HepG2 (cell line): ENCODE measurements at regions not wholly inside any gene's neighbourhood (a gene's known extent, or its start where the extent isn't known, plus 50 kb on each side); places are given as distances from the start of the nearest gene placed in this dataset.

Source experiments
- ATAC-seq: fragments of 200-7000 bp; cut with Tn5 transposase; 3 replicates; pipeline ENCODE4 v1.9.1; 2020; ENCODE audit warnings: mild to moderate bottlenecking, moderate library complexity
- BruUV-seq: library from RNA; stranded (reverse); fragments of 400-500 nt; replicated peaks from 2 replicates; lab custom pipeline; 2021; lab: Mats Ljungman, UMichigan
- CTCF ChIA-PET: fragments of 300-600 bp; formaldehyde crosslinking; extraction: SDS; loops from one replicate; lab custom pipeline; 2021; ENCODE audit warnings: low total read pairs, inconsistent platforms, low intra/inter-chr PET ratio; lab: Yijun Ruan, JAX
- POLR2A ChIA-PET: fragments of 350-600 bp; sonication (Branson Sonifier 250); formaldehyde crosslinking; loops from one replicate; lab custom pipeline; 2020; ENCODE audit warnings: antibody characterized with exemption, inconsistent platforms; lab: Yijun Ruan, JAX
- DNase-seq: peaks from one replicate; pipeline ENCODE4 v3.0.0-alpha.2; 2015; ENCODE audit warnings: low spot score
- FAIRE-seq: peaks from 3 replicates; lab custom pipeline; 2011; peaks lifted over from hg19 to GRCh38; lab: Jason Lieb, UNC
- H2AFZ ChIP-seq: one replicate; pipeline ENCODE4 v1.6.1; 2011; ENCODE audit warnings: low read length, inconsistent platforms
- H3K27ac ChIP-seq: fragments of 300-600 bp; 3 replicates; pipeline ENCODE4 v1.8.0; 2011; ENCODE audit warnings: mixed run types, mild to moderate bottlenecking, mixed read lengths, low read length, inconsistent platforms; ENCODE audit not compliant: insufficient read depth; ENCODE audit errors: extremely low read length
- H3K27me3 ChIP-seq, 2 experiments: fragments of 200-600 bp in 1 of 2; 2 replicates in 1 of 2; 3 replicates in 1 of 2; pipeline versions ENCODE4 v1.6.0 to v1.8.0; 2011; ENCODE audit warnings: low read length in 2 of 2, mild to moderate bottlenecking in 2 of 2, moderate library complexity in 2 of 2, inconsistent platforms in 1 of 2; ENCODE audit not compliant: insufficient read depth in 2 of 2, control insufficient read depth in 1 of 2
- H3K36me3 ChIP-seq, 2 experiments: fragments of 200-600 bp in 1 of 2; replicated peaks in 1 of 2; 2 replicates in 1 of 2; 3 replicates in 1 of 2; pipeline versions ENCODE4 v1.5.1 to v1.8.0; 2011; ENCODE audit warnings: low read length in 2 of 2, inconsistent platforms in 1 of 2; ENCODE audit not compliant: insufficient read depth in 2 of 2, control insufficient read depth in 1 of 2
- H3K4me1 ChIP-seq: 2 replicates; pipeline ENCODE4 v1.5.1; 2012; ENCODE audit warnings: low read length, inconsistent platforms; ENCODE audit not compliant: insufficient read depth
- H3K4me2 ChIP-seq: 2 replicates; pipeline ENCODE4 v1.6.0; 2011; ENCODE audit warnings: low read depth, low read length, inconsistent platforms
- H3K4me3 ChIP-seq, 3 experiments: fragments of 200-600 bp in 1 of 3; sonication (generic), shearing (Covaris generic) in 1 of 3; replicated peaks in 1 of 3; 2 replicates each; pipeline ENCODE4 v1.5.1; 2011 to 2016; ENCODE audit warnings: low read length in 3 of 3, inconsistent platforms in 2 of 3, low read depth in 2 of 3, mild to moderate bottlenecking in 2 of 3, control low read depth in 1 of 3, mixed read lengths in 1 of 3; ENCODE audit not compliant: insufficient read depth in 1 of 3
- H3K79me2 ChIP-seq: one replicate; pipeline ENCODE4 v1.6.1; 2011; ENCODE audit warnings: low read length, inconsistent platforms; ENCODE audit not compliant: insufficient read depth
- H3K9ac ChIP-seq: 2 replicates; pipeline ENCODE4 v1.6.0; 2011; ENCODE audit warnings: mild to moderate bottlenecking, low read depth, low read length, inconsistent platforms; ENCODE audit not compliant: insufficient read depth
- H3K9me3 ChIP-seq: 2 replicates; pipeline ENCODE4 v1.5.1; 2012; ENCODE audit warnings: mild to moderate bottlenecking, low read length
- H4K20me1 ChIP-seq: 2 replicates; pipeline ENCODE4 v1.6.0; 2011; ENCODE audit warnings: inconsistent platforms, mild to moderate bottlenecking, low read length, moderate library complexity; ENCODE audit not compliant: insufficient read depth
- HMG20B ChIP-seq: conservative IDR thresholded peaks from 2 replicates; pipeline ENCODE4 v1.6.1; 2016; ENCODE audit warnings: missing genetic modification reagents, missing compliant biosample characterization
- KDM2A ChIP-seq: sonication (generic); formaldehyde crosslinking; IDR thresholded peaks from 2 replicates; pipeline ENCODE4 v1.4.0; 2020; ENCODE audit warnings: low read depth, missing genetic modification reagents, borderline replicate concordance
- MTERF4 ChIP-seq: sonication (generic); formaldehyde crosslinking; IDR thresholded peaks from 2 replicates; pipeline ENCODE4 v1.8.0; 2023; ENCODE audit warnings: mild to moderate bottlenecking, missing genetic modification reagents
- ONECUT2 ChIP-seq: sonication (generic); formaldehyde crosslinking; IDR thresholded peaks from 2 replicates; pipeline ENCODE4 v1.4.0; 2020; ENCODE audit warnings: missing genetic modification reagents
- REST ChIP-seq, 2 experiments: IDR thresholded peaks; 2 replicates each; pipeline ENCODE4 v1.6.1; 2011 to 2012; ENCODE audit warnings: low read length in 2 of 2, borderline replicate concordance in 1 of 2, low read depth in 1 of 2, mild to moderate bottlenecking in 1 of 2, moderate library complexity in 1 of 2
- TARDBP ChIP-seq: sonication (generic); formaldehyde crosslinking; IDR thresholded peaks from 2 replicates; pipeline ENCODE4 v1.8.0; 2022; ENCODE audit warnings: mild to moderate bottlenecking, missing genetic modification reagents
- TP53 ChIP-seq: sonication (generic); formaldehyde crosslinking; conservative IDR thresholded peaks from 2 replicates; pipeline ENCODE4 v1.4.0; 2020; ENCODE audit warnings: missing genetic modification reagents
- ZBTB26 ChIP-seq: IDR thresholded peaks from 2 replicates; pipeline ENCODE4 v1.6.1; 2016; ENCODE audit warnings: missing compliant biosample characterization, missing genetic modification reagents, borderline replicate concordance
- ZBTB38 ChIP-seq: sonication (generic); formaldehyde crosslinking; IDR thresholded peaks from 2 replicates; pipeline ENCODE4 v1.5.1; 2020; ENCODE audit warnings: mild to moderate bottlenecking, missing genetic modification reagents
- ZFP82 ChIP-seq: sonication (generic); formaldehyde crosslinking; IDR thresholded peaks from 2 replicates; pipeline ENCODE4 v1.5.1; 2020; ENCODE audit warnings: mild to moderate bottlenecking, missing genetic modification reagents, borderline replicate concordance
- ZNF354B ChIP-seq: sonication (generic); formaldehyde crosslinking; IDR thresholded peaks from 2 replicates; pipeline ENCODE4 v1.8.0; 2022; ENCODE audit warnings: mild to moderate bottlenecking, missing genetic modification reagents
- ZNF605 ChIP-seq: sonication (generic); formaldehyde crosslinking; IDR thresholded peaks from 2 replicates; pipeline ENCODE4 v1.8.0; 2022; ENCODE audit warnings: mild to moderate bottlenecking, missing genetic modification reagents
- in situ Hi-C: cut with HindIII; loops from 2 replicates; pipeline ENCODE4 v1.10.0; 2017; ENCODE audit warnings: low pct_unique_long_range_greater_than_20kb; ENCODE audit not compliant: extremely low pct_ligation_motif_present
- intact Hi-C: fragments of 100-400 bp; cut with micrococcal nuclease; formaldehyde crosslinking; loops from one replicate; pipeline ENCODE4 v1.10.0; 2022; ENCODE audit not compliant: unreplicated experiment

- H3K79me2 ChIP-seq: no peaks in the 10 kb centered on the region
- in situ Hi-C loops (no loop called here), intact Hi-C loops (no loop called here)
- no TSS peak for BruUV-seq
- FAIRE-seq (no peak), DNase-seq (no peak), ATAC-seq (no peak)
- ChIA-PET CTCF (no interaction called here), POLR2A (no interaction called here)
- no peak overlapping the region for H3K9ac ChIP-seq
- no peaks in the 10 kb centered on the region for H4K20me1 ChIP-seq
- no peak overlapping the region for H3K4me3 ChIP-seq
- TF ChIP-seq ZNF605 (no peak), ZBTB38 (CRISPR knock-in tag) (no peak), TARDBP (no peak), HMG20B (no peak), MTERF4 (CRISPR knock-in tag) (no peak), ZFP82 (CRISPR knock-in tag) (no peak), REST (IDR thresholded peaks at IDR 0.05; ENCODE audit: borderline replicate concordance in 1 of 2, low read depth in 1 of 2, low read length in 2 of 2) (no peak), TP53 (CRISPR knock-in tag) (no peak), ZBTB26 (CRISPR knock-in tag) (no peak), ONECUT2 (no peak), ZNF354B (CRISPR knock-in tag) (no peak), KDM2A (CRISPR knock-in tag) (no peak)
- no peaks in the 10 kb centered on the region for H3K36me3 ChIP-seq
- H3K27ac ChIP-seq: no peak overlapping the region
- no peaks in the 10 kb centered on the region for H3K9me3 ChIP-seq
- no peaks in the 10 kb centered on the region for H3K4me1 ChIP-seq
- no peaks in the 10 kb centered on the region; a peak in 1 of 5 replicates for H3K27me3 ChIP-seq
- no peak overlapping the region for H2AFZ ChIP-seq
- no peak overlapping the region for H3K4me2 ChIP-seq
These were observed 95.9 kb downstream of the PCTP start for GRCh38 chr17:55846745-55847144.
